ENCODE measurements at regions not wholly inside any gene's neighbourhood (a gene's known extent, or its start where the extent isn't known, plus 50 kb on each side); places are given as distances from the start of the nearest gene placed in this dataset.
A peak's percentile ranks its signal among the peaks of the same experiment; 100 is the strongest.

- no peak for DNase-seq (ENCODE audit: low read depth in 2 of 2)
Measured at GRCh38 chr3:64318668-64319271, 93.5 kb upstream of the PRICKLE2 start.

- no peak for DNase-seq (ENCODE audit: low read depth in 2 of 2)
Measured at GRCh38 chr3:64318001-64318400, 92.7 kb upstream of the PRICKLE2 start.

GRCh38 chr3:64316971-64317370 lies 91.7 kb upstream of the PRICKLE2 start:
- no peak for DNase-seq (ENCODE audit: low read depth in 2 of 2)

- peak; percentile 28 to 48 for DNase-seq (ENCODE audit: low read depth in 2 of 2)
Measured at GRCh38 chr3:64311424-64312061, 86.3 kb upstream of the PRICKLE2 start.

GRCh38 chr3:64308931-64309330 lies 83.7 kb upstream of the PRICKLE2 start:
- no peak for DNase-seq (ENCODE audit: low read depth in 2 of 2)

GRCh38 chr3:64306745-64307144 lies 81.5 kb upstream of the PRICKLE2 start:
- DNase-seq (ENCODE audit: low read depth in 2 of 2): no peak

- no peak for DNase-seq (ENCODE audit: low read depth in 2 of 2)
Measured at GRCh38 chr3:64305731-64306130, 80.5 kb upstream of the PRICKLE2 start.

- DNase-seq (ENCODE audit: low read depth in 2 of 2): no peak
Measured at GRCh38 chr3:64304828-64305410, 79.7 kb upstream of the PRICKLE2 start.

- no peak for DNase-seq (ENCODE audit: low read depth in 2 of 2)
Measured at GRCh38 chr3:64303881-64304280, 78.6 kb upstream of the PRICKLE2 start.

- DNase-seq (ENCODE audit: low read depth in 2 of 2): no peak
Measured at GRCh38 chr3:64303401-64303800, 78.1 kb upstream of the PRICKLE2 start.

GRCh38 chr3:64301476-64301875 lies 76.2 kb upstream of the PRICKLE2 start:
- DNase-seq (ENCODE audit: low read depth in 2 of 2): no peak

GRCh38 chr3:64300790-64301423 lies 75.6 kb upstream of the PRICKLE2 start:
- DNase-seq (ENCODE audit: low read depth in 2 of 2): no peak

GRCh38 chr3:64299206-64299605 lies 73.9 kb upstream of the PRICKLE2 start:
- DNase-seq (ENCODE audit: low read depth in 2 of 2): no peak

- no peak for DNase-seq (ENCODE audit: low read depth in 2 of 2)
Measured at GRCh38 chr3:64297563-64297962, 72.3 kb upstream of the PRICKLE2 start.

GRCh38 chr3:64295594-64295993 lies 70.3 kb upstream of the PRICKLE2 start:
- DNase-seq (ENCODE audit: low read depth in 2 of 2): no peak

- no peak for DNase-seq (ENCODE audit: low read depth in 2 of 2)
Measured at GRCh38 chr3:64294771-64295170, 69.5 kb upstream of the PRICKLE2 start.

GRCh38 chr3:64293121-64293520 lies 67.9 kb upstream of the PRICKLE2 start:
- DNase-seq (ENCODE audit: low read depth in 2 of 2): no peak

- peak in 1 of 2 donors; percentile 7 for DNase-seq (ENCODE audit: low read depth in 2 of 2)
Measured at GRCh38 chr3:64291956-64292355, 66.7 kb upstream of the PRICKLE2 start.

GRCh38 chr3:64291345-64291744 lies 66.1 kb upstream of the PRICKLE2 start:
- DNase-seq (ENCODE audit: low read depth in 2 of 2): peak; percentile 41 to 53

- DNase-seq (ENCODE audit: low read depth in 2 of 2): no peak
Measured at GRCh38 chr3:64290864-64291263, 65.6 kb upstream of the PRICKLE2 start.

GRCh38 chr3:64290161-64290560 lies 64.9 kb upstream of the PRICKLE2 start:
- no peak for DNase-seq (ENCODE audit: low read depth in 2 of 2)

GRCh38 chr3:64289622-64290021 lies 64.4 kb upstream of the PRICKLE2 start:
- no peak for DNase-seq (ENCODE audit: low read depth in 2 of 2)

GRCh38 chr3:64278625-64279024 lies 53.4 kb upstream of the PRICKLE2 start:
- no peak for DNase-seq (ENCODE audit: low read depth in 2 of 2)
